SK-N-SH (cell line): ENCODE measurements at regions not wholly inside any gene's neighbourhood (a gene's known extent, or its start where the extent isn't known, plus 50 kb on each side); places are given as distances from the start of the nearest gene placed in this dataset.

Source experiments
- ELF1 ChIP-seq: IDR thresholded peaks from 2 replicates; pipeline ENCODE4 v1.4.0; 2012
- JUND ChIP-seq: IDR thresholded peaks from 2 replicates; pipeline ENCODE4 v1.4.0; 2012
- RAD21 ChIP-seq: IDR thresholded peaks from 2 replicates; pipeline ENCODE4 v1.6.1; 2012; ENCODE audit warnings: mild to moderate bottlenecking, low read length
- RCOR1 ChIP-seq: fragments of 150-350 bp; IDR thresholded peaks from 2 replicates; pipeline ENCODE4 v1.6.1; 2017; ENCODE audit warnings: antibody characterized with exemption, low read length
- SMC3 ChIP-seq: IDR thresholded peaks from 2 replicates; pipeline ENCODE4 v1.6.1; 2012; ENCODE audit warnings: low read depth, low read length, improper control_type of control experiment
- TF ChIP-seq, protein P1 (sequence below): IDR thresholded peaks from 2 replicates; pipeline ENCODE4 v1.4.0; 2012; ENCODE audit warnings: low read depth
- TF ChIP-seq, protein P2 (sequence below): fragments of 200-600 bp; sonication (generic); IDR thresholded peaks from 2 replicates; pipeline ENCODE4 v1.6.1; 2017; ENCODE audit warnings: antibody characterized with exemption, mild to moderate bottlenecking, moderate library complexity
- TF ChIP-seq, protein P3 (sequence below): fragments of 150-350 bp; IDR thresholded peaks from 2 replicates; pipeline ENCODE4 v1.6.1; 2016; ENCODE audit warnings: mild to moderate bottlenecking, low read depth, low read length

DNA sequence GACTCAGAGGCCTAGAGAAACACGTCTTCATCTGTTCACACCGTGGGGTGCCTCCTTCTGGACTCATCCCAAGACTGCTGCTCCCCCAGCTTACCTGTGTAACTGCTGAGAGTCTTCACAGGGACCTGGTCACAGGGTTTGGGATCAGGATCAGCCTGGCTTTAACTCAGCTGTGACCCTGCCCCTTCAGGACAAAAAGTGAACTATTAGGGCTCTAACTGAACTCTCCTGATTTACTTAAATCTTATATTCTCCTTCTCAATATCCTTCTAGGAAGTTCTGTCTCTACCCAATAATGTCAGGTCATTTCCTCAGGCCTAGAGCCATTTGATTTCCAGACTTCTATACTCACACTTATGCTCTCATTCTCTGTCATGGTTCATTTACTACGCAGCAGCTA, 108.4 kb downstream of the ZNF280B start:
- TF ChIP-seq JUND, result no peak
- TF ChIP-seq, protein P1, sequence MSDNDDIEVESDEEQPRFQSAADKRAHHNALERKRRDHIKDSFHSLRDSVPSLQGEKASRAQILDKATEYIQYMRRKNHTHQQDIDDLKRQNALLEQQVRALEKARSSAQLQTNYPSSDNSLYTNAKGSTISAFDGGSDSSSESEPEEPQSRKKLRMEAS, result no peak
- TF ChIP-seq, protein P2, sequence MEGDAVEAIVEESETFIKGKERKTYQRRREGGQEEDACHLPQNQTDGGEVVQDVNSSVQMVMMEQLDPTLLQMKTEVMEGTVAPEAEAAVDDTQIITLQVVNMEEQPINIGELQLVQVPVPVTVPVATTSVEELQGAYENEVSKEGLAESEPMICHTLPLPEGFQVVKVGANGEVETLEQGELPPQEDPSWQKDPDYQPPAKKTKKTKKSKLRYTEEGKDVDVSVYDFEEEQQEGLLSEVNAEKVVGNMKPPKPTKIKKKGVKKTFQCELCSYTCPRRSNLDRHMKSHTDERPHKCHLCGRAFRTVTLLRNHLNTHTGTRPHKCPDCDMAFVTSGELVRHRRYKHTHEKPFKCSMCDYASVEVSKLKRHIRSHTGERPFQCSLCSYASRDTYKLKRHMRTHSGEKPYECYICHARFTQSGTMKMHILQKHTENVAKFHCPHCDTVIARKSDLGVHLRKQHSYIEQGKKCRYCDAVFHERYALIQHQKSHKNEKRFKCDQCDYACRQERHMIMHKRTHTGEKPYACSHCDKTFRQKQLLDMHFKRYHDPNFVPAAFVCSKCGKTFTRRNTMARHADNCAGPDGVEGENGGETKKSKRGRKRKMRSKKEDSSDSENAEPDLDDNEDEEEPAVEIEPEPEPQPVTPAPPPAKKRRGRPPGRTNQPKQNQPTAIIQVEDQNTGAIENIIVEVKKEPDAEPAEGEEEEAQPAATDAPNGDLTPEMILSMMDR, result no peak
- TF ChIP-seq, protein P3, sequence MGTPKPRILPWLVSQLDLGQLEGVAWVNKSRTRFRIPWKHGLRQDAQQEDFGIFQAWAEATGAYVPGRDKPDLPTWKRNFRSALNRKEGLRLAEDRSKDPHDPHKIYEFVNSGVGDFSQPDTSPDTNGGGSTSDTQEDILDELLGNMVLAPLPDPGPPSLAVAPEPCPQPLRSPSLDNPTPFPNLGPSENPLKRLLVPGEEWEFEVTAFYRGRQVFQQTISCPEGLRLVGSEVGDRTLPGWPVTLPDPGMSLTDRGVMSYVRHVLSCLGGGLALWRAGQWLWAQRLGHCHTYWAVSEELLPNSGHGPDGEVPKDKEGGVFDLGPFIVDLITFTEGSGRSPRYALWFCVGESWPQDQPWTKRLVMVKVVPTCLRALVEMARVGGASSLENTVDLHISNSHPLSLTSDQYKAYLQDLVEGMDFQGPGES, result no peak
- no peak for TF ChIP-seq ELF1
- TF ChIP-seq SMC3, result no peak
- TF ChIP-seq RAD21, result no peak
- TF ChIP-seq RCOR1, result no peak
